ENCODE measurements at regions not wholly inside any gene's neighbourhood (a gene's known extent, or its start where the extent isn't known, plus 50 kb on each side); places are given as distances from the start of the nearest gene placed in this dataset.
"Not testable (repeated sequence)": the region's sequence is repeated elsewhere in the genome, so short reads cannot be mapped to it uniquely, and the experiment has no call there.

DNA sequence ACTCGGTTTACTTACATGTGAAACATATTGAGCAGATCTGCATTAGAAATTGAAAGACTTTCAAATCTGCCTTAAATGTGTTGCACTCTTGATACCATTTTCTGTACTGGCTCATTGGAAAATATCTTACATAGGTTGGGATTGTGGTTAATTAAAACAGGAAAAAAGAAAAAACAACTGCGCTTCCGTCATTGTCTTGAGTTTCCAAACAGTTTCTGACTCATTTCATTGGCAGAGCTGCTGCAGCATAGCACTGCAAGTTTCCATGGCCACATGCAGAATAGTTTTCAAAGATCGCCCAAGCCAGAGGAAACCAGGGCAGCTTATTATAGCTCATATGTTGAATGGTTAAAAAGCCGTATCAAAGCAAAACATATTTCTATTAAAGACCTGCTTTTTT, 446.6 kb upstream of the BCHE start:
- Histone ChIP-seq H3K9ac (ENCODE audit: low read depth, low read length) (no peak overlapping the region), H3K27me3 (ENCODE audit: control insufficient read depth, insufficient read depth, low read length) (no peaks in the 10 kb centered on the region), H3K36me3 (ENCODE audit: control insufficient read depth, insufficient read depth, low read length) (no peaks in the 10 kb centered on the region), H3K9me3 (ENCODE audit: control insufficient read depth, insufficient read depth, low read length) (no peaks in the 10 kb centered on the region), H3K4me3 (ENCODE audit: low read depth, low read length) (no peak overlapping the region), H3K4me1 (ENCODE audit: control insufficient read depth, insufficient read depth, low read length) (no peaks in the 10 kb centered on the region)

DNA sequence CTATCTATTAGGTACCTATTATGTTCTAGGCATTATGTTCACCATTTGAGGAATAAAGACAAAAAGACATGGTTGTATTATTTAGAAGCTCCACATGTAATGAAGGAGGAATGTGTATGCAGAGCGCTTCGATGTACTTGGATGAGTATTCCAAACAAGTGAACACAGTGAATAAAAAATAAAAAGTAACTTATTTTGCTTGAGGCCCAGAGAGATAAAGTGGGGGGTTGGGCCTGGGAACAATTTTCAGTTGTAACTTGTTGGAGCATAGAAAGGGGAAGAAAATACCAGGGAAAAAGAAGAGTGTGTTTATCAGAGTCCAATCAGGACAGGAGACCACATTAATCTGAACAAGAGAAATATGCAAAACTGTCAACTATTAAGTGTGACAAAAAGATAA, 445.7 kb upstream of the BCHE start:
- Histone ChIP-seq H3K4me3 (ENCODE audit: low read depth, low read length) (no peak overlapping the region), H3K9ac (ENCODE audit: low read depth, low read length) (no peak overlapping the region), H3K27me3 (ENCODE audit: control insufficient read depth, insufficient read depth, low read length) (no peaks in the 10 kb centered on the region), H3K9me3 (ENCODE audit: control insufficient read depth, insufficient read depth, low read length) (no peaks in the 10 kb centered on the region), H3K36me3 (ENCODE audit: control insufficient read depth, insufficient read depth, low read length) (no peaks in the 10 kb centered on the region), H3K4me1 (ENCODE audit: control insufficient read depth, insufficient read depth, low read length) (no peaks in the 10 kb centered on the region)

DNA sequence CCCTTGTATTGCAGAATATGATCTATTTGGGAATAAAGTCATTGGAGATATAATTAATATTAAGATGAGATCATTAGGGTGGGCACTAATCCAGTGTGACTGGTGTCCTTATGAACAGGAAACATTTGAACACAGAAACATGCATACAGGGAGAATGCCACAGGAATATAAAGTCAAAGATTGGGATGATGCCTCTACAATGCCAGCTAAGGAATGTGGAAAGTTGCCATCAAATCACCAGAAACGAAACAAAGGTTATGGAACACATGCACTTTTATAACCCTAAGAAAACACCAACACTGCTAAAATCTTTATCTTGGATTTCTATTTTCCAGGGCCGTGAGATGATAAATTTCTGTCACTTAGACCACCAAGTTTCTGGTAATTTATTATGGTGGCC, 442.4 kb upstream of the BCHE start:
- H3K9me3 ChIP-seq (ENCODE audit: control insufficient read depth, insufficient read depth, low read length): no peaks in the 10 kb centered on the region
- no peak overlapping the region for H3K9ac ChIP-seq (ENCODE audit: low read depth, low read length)
- no peaks in the 10 kb centered on the region for H3K27me3 ChIP-seq (ENCODE audit: control insufficient read depth, insufficient read depth, low read length)
- H3K36me3 ChIP-seq (ENCODE audit: control insufficient read depth, insufficient read depth, low read length): no peaks in the 10 kb centered on the region
- H3K4me1 ChIP-seq (ENCODE audit: control insufficient read depth, insufficient read depth, low read length): no peaks in the 10 kb centered on the region
- H3K4me3 ChIP-seq (ENCODE audit: low read depth, low read length): no peak overlapping the region

DNA sequence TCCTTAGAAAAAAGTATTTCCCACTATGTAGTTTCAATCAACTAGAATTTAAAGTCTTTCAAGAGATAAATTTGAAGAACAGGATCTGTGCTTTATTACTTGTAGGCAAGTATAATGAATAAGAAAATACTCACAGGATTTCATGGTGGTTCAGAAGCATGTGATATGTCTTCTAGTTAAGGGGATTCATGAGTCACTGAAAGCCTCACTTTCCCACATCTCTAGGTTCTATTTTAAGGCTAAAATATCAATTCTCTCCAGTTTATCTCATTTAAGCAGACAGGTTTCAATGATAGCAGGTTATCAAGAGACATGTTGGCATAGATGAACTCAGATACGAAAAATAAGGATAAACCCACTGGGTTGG, 437.8 kb upstream of the BCHE start:
- no peaks in the 10 kb centered on the region for H3K27me3 ChIP-seq (ENCODE audit: control insufficient read depth, insufficient read depth, low read length)
- H3K9ac ChIP-seq (ENCODE audit: low read depth, low read length): no peak overlapping the region
- H3K4me3 ChIP-seq (ENCODE audit: low read depth, low read length): no peak overlapping the region
- no peaks in the 10 kb centered on the region for H3K36me3 ChIP-seq (ENCODE audit: control insufficient read depth, insufficient read depth, low read length)
- no peaks in the 10 kb centered on the region for H3K4me1 ChIP-seq (ENCODE audit: control insufficient read depth, insufficient read depth, low read length)
- no peaks in the 10 kb centered on the region for H3K9me3 ChIP-seq (ENCODE audit: control insufficient read depth, insufficient read depth, low read length)

GRCh38 chr3:166274351-166275023, 437.3 kb upstream of the BCHE start:
- Histone ChIP-seq H3K4me1 (ENCODE audit: control insufficient read depth, insufficient read depth, low read length) (no peaks in the 10 kb centered on the region), H3K9me3 (ENCODE audit: control insufficient read depth, insufficient read depth, low read length) (no peaks in the 10 kb centered on the region), H3K36me3 (ENCODE audit: control insufficient read depth, insufficient read depth, low read length) (no peaks in the 10 kb centered on the region), H3K27me3 (ENCODE audit: control insufficient read depth, insufficient read depth, low read length) (no peaks in the 10 kb centered on the region), H3K4me3 (ENCODE audit: low read depth, low read length) (no peak overlapping the region), H3K9ac (ENCODE audit: low read depth, low read length) (no peak overlapping the region)

DNA sequence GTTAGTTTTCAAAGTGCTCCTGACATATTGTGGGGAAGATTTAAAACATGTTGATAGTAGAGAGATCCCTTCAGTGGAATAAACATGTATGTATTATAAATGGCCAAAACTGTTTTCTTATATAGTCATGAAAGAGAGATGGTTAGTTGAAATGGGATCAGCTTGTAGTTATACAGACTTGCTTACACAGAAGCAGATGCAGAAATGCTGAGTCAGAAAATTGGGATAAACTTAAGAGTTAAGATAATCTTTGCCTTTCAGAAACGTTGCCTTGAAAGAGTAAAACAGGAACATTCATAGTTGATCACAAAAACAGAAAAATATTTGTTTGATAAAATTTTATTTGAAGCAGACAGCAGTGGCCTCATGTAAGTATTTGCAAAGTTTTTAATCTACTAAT, 433.2 kb upstream of the BCHE start:
- no peak overlapping the region for H3K9ac ChIP-seq (ENCODE audit: low read depth, low read length)
- H3K27me3 ChIP-seq (ENCODE audit: control insufficient read depth, insufficient read depth, low read length): no peaks in the 10 kb centered on the region
- H3K9me3 ChIP-seq (ENCODE audit: control insufficient read depth, insufficient read depth, low read length): no peaks in the 10 kb centered on the region
- H3K4me1 ChIP-seq (ENCODE audit: control insufficient read depth, insufficient read depth, low read length): no peaks in the 10 kb centered on the region
- no peak overlapping the region for H3K4me3 ChIP-seq (ENCODE audit: low read depth, low read length)
- no peaks in the 10 kb centered on the region for H3K36me3 ChIP-seq (ENCODE audit: control insufficient read depth, insufficient read depth, low read length)

DNA sequence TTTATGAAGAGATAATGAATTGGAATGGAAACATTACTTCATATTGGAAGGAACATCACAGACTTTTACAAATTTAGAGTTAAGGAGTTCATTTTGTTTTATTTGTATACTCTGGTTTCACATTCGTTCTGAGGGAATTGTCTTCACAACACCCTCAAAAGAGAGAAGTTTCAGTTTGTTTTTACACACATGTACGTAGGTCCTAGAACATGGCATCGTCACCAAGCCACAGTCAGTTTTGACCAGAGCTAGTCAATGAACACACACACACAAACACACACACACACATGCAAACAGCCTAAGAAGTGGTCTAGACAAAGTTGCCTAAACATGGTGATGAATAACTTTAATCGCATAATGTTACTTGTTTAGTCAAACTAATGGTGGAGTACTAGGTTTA, 427.9 kb upstream of the BCHE start:
- Histone ChIP-seq H3K4me3 (ENCODE audit: low read depth, low read length) (no peak overlapping the region), H3K9me3 (ENCODE audit: control insufficient read depth, insufficient read depth, low read length) (no peaks in the 10 kb centered on the region), H3K36me3 (ENCODE audit: control insufficient read depth, insufficient read depth, low read length) (no peaks in the 10 kb centered on the region), H3K4me1 (ENCODE audit: control insufficient read depth, insufficient read depth, low read length) (no peaks in the 10 kb centered on the region), H3K9ac (ENCODE audit: low read depth, low read length) (no peak overlapping the region), H3K27me3 (ENCODE audit: control insufficient read depth, insufficient read depth, low read length) (no peaks in the 10 kb centered on the region)

- no peaks in the 10 kb centered on the region for H3K9me3 ChIP-seq (ENCODE audit: control insufficient read depth, insufficient read depth, low read length)
- no peaks in the 10 kb centered on the region for H3K4me1 ChIP-seq (ENCODE audit: control insufficient read depth, insufficient read depth, low read length)
- no peak overlapping the region for H3K9ac ChIP-seq (ENCODE audit: low read depth, low read length)
- H3K27me3 ChIP-seq (ENCODE audit: control insufficient read depth, insufficient read depth, low read length): no peaks in the 10 kb centered on the region
- H3K4me3 ChIP-seq (ENCODE audit: low read depth, low read length): no peak overlapping the region
- H3K36me3 ChIP-seq (ENCODE audit: control insufficient read depth, insufficient read depth, low read length): no peaks in the 10 kb centered on the region
Measured at GRCh38 chr3:166263460-166263859, 426.2 kb upstream of the BCHE start.

- H3K27me3 ChIP-seq (ENCODE audit: control insufficient read depth, insufficient read depth, low read length): not testable (repeated sequence)
Measured at GRCh38 chr3:166258293-166258850, 421.1 kb upstream of the BCHE start.

GRCh38 chr3:166257715-166258114, 420.5 kb upstream of the BCHE start:
- Histone ChIP-seq H3K4me1 (ENCODE audit: control insufficient read depth, insufficient read depth, low read length) (no peaks in the 10 kb centered on the region), H3K9me3 (ENCODE audit: control insufficient read depth, insufficient read depth, low read length) (no peaks in the 10 kb centered on the region), H3K4me3 (ENCODE audit: low read depth, low read length) (no peak overlapping the region), H3K27me3 (ENCODE audit: control insufficient read depth, insufficient read depth, low read length) (no peaks in the 10 kb centered on the region), H3K9ac (ENCODE audit: low read depth, low read length) (no peak overlapping the region), H3K36me3 (ENCODE audit: control insufficient read depth, insufficient read depth, low read length) (no peaks in the 10 kb centered on the region)

More at GRCh38 chr3:166258293-166258850, 421.1 kb upstream of the BCHE start:
- H3K9me3 ChIP-seq (ENCODE audit: control insufficient read depth, insufficient read depth, low read length); H3K4me3 ChIP-seq (ENCODE audit: low read depth, low read length); H3K4me1 ChIP-seq (ENCODE audit: control insufficient read depth, insufficient read depth, low read length); H3K9ac ChIP-seq (ENCODE audit: low read depth, low read length); H3K36me3 ChIP-seq (ENCODE audit: control insufficient read depth, insufficient read depth, low read length): not testable (repeated sequence)

GRCh38 chr3:166248784-166249183, 411.6 kb upstream of the BCHE start:
- Histone ChIP-seq H3K9ac (ENCODE audit: low read depth, low read length) (no peak overlapping the region), H3K4me3 (ENCODE audit: low read depth, low read length) (no peak overlapping the region), H3K9me3 (ENCODE audit: control insufficient read depth, insufficient read depth, low read length) (no peaks in the 10 kb centered on the region), H3K36me3 (ENCODE audit: control insufficient read depth, insufficient read depth, low read length) (no peaks in the 10 kb centered on the region), H3K4me1 (ENCODE audit: control insufficient read depth, insufficient read depth, low read length) (no peaks in the 10 kb centered on the region), H3K27me3 (ENCODE audit: control insufficient read depth, insufficient read depth, low read length) (no peaks in the 10 kb centered on the region)

DNA sequence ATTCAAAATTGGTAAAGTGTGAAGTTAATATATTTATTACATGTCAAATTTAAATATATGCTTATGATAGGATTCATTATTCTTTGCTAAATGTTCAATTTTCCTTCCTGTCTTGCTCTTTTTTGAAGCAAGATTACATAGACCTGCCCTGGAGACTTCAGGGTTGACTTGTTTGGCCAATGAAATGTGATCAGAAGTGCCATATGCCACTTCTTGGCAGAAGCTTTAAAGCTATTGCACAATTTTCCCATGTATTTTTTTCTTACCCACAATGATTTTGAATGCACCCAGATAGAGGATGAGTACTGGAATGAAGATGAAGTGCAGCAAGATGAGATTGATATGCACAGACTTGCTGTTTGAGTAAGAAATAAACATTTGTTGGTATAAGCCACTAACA, 406.3 kb upstream of the BCHE start:
- no peak overlapping the region for H3K9ac ChIP-seq (ENCODE audit: low read depth, low read length)
- no peak overlapping the region for H3K4me3 ChIP-seq (ENCODE audit: low read depth, low read length)
- H3K36me3 ChIP-seq (ENCODE audit: control insufficient read depth, insufficient read depth, low read length): no peaks in the 10 kb centered on the region

More for the DNA sequence above, 406.3 kb upstream of the BCHE start:
- H3K27me3 ChIP-seq (ENCODE audit: control insufficient read depth, insufficient read depth, low read length): no peaks in the 10 kb centered on the region
- H3K9me3 ChIP-seq (ENCODE audit: control insufficient read depth, insufficient read depth, low read length): no peaks in the 10 kb centered on the region
- H3K4me1 ChIP-seq (ENCODE audit: control insufficient read depth, insufficient read depth, low read length): no peaks in the 10 kb centered on the region
